ENCODE measurements at regions not wholly inside any gene's neighbourhood (a gene's known extent, or its start where the extent isn't known, plus 50 kb on each side); places are given as distances from the start of the nearest gene placed in this dataset.

GRCh38 chr13:74009100-74009668 is 125.0 kb downstream of the KLF12 start:
- no peak overlapping the region for H3K4me3 ChIP-seq
- intact Hi-C loops (cut with DNase I), result no loop called here

GRCh38 chr13:74006666-74007065 is 127.5 kb downstream of the KLF12 start:
- Histone ChIP-seq H3K4me1 (replicated peaks in 1 of 2) (no peaks in the 10 kb centered on the region), H3K27ac (no peak overlapping the region), H3K9me3 (replicated peaks in 1 of 3) (no peaks in the 10 kb centered on the region), H3K36me3 (replicated peaks in 1 of 2) (no peaks in the 10 kb centered on the region), H3K27me3 (no peaks in the 10 kb centered on the region), H3K4me3 (no peak overlapping the region)
- no peak for DNase-seq
- no peak for TF ChIP-seq CTCF (IDR thresholded peaks at IDR 0.05)
- no peak for TF ChIP-seq POLR2A (IDR thresholded peaks at IDR 0.05)
- intact Hi-C loops (cut with DNase I), result no loop called here
- WGBS, 4 donors, result 85 to 93% (median 89%) methylated on average over 3 of the region's 3 CpGs

More at GRCh38 chr13:74009100-74009668, 125.0 kb downstream of the KLF12 start:
- DNase-seq, result no peak
- 89 to 94% (median 92%) methylated on average over 4 of the region's 4 CpGs for WGBS, 4 donors
- Histone ChIP-seq H3K27me3 (no peaks in the 10 kb centered on the region), H3K4me1 (replicated peaks in 1 of 2) (no peaks in the 10 kb centered on the region), H3K27ac (no peak overlapping the region), H3K9me3 (replicated peaks in 1 of 3) (no peaks in the 10 kb centered on the region), H3K36me3 (replicated peaks in 1 of 2) (no peaks in the 10 kb centered on the region)
- TF ChIP-seq CTCF (IDR thresholded peaks at IDR 0.05) (no peak), POLR2A (IDR thresholded peaks at IDR 0.05) (no peak)

- TF ChIP-seq CTCF (IDR thresholded peaks at IDR 0.05) (no peak), POLR2A (IDR thresholded peaks at IDR 0.05) (no peak)
- no peaks in the 10 kb centered on the region for H3K9me3 ChIP-seq (replicated peaks in 1 of 3)
- WGBS, 4 donors, result 86 to 91% (median 88%) methylated on average over 6 of the region's 6 CpGs
- H3K27me3 ChIP-seq, result no peaks in the 10 kb centered on the region
- no peaks in the 10 kb centered on the region for H3K36me3 ChIP-seq (replicated peaks in 1 of 2)
- H3K27ac ChIP-seq, result no peak overlapping the region
- no peaks in the 10 kb centered on the region for H3K4me1 ChIP-seq (replicated peaks in 1 of 2)
- H3K4me3 ChIP-seq, result no peak overlapping the region
- intact Hi-C loops (cut with DNase I), result no loop called here
- no peak for DNase-seq
Measured at GRCh38 chr13:74005320-74006157, 128.7 kb downstream of the KLF12 start.

GRCh38 chr13:74004109-74004508 is 130.1 kb downstream of the KLF12 start:
- Histone ChIP-seq H3K4me3 (no peak overlapping the region), H3K4me1 (replicated peaks in 1 of 2) (no peaks in the 10 kb centered on the region), H3K27ac (no peak overlapping the region), H3K27me3 (no peaks in the 10 kb centered on the region), H3K9me3 (replicated peaks in 1 of 3) (no peaks in the 10 kb centered on the region), H3K36me3 (replicated peaks in 1 of 2) (no peaks in the 10 kb centered on the region)
- TF ChIP-seq POLR2A (IDR thresholded peaks at IDR 0.05) (no peak), CTCF (IDR thresholded peaks at IDR 0.05) (no peak)
- DNase-seq, result no peak
- intact Hi-C loops (cut with DNase I), result no loop called here
- WGBS, 4 donors, result 90 to 96% (median 95%) methylated on average over 2 of the region's 2 CpGs
